Fibroblast of upper back skin (primary cell): ENCODE measurements at regions not wholly inside any gene's neighbourhood (a gene's known extent, or its start where the extent isn't known, plus 50 kb on each side); places are given as distances from the start of the nearest gene placed in this dataset.
A peak's percentile ranks its signal among the peaks of the same experiment; 100 is the strongest.

Experiments
- DNase-seq: peaks from one replicate; pipeline ENCODE4 v3.0.0-alpha.2; 2013

DNA sequence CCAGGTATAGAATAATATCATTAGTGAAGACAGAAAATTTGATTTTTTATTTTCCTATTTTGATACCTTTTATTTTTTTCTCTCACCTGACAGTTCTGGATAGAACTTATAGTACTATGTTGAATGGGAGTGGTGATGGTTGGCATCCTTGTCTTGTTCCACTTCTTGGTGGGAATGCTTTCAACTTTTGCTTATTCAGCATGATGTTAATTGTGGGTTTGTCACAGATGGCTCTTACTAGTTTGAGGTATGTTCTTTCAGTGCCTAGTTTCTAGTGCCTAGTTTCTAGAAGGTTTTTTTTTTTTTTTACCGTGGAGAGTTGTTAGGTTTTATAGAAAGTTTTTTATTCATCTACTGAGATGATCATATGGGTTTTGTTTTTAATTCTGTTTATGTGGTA lies 516.3 kb upstream of the NOVA1 start:
- DNase-seq, result no peak

DNA sequence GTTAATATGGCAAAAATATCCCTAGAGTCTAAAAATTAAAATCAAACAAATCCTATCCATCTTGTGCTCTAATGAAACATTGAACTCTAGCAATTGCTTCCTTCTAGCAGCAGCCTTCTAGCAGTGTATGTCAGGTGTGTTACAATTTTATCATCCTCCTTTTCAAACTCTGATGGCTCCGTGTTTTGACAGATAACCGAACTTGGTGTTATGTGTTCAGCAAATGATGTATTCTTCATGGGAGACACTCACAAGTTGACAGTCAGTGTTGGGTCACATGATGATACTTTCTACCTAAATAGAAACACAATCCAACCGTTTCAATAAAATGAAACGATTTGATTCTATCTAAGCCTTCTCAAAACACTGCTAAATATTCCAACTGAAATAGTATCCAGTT lies 525.3 kb upstream of the NOVA1 start:
- DNase-seq, result no peak

- DNase-seq, result no peak
Observed at GRCh38 chr14:27127838-27128237, 530.0 kb upstream of the NOVA1 start.

- no peak for DNase-seq
Observed at GRCh38 chr14:27134200-27134599, 536.4 kb upstream of the NOVA1 start.

DNA sequence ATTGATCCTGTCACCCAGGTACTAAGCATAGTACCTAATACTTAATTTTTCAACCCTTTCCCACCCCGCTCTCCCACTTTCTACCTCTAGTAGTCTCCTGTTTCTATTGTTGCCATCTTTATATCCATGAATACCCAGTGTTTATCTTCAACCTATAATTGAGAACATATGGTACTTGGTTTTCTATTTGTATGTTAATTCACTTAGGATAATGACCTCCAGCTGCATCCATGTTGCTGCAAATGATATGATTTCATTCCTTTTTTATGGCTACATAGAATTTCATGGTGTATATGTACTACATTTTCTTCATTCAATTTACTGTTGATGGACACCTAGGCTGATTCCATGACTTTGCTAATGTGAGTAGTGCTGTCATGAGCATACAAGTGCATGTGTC lies 547.3 kb upstream of the NOVA1 start:
- DNase-seq, result no peak

GRCh38 chr14:27148143-27148542 lies 550.3 kb upstream of the NOVA1 start:
- no peak for DNase-seq

- DNase-seq, result no peak
Observed at GRCh38 chr14:27164139-27164538, 566.3 kb upstream of the NOVA1 start.

- DNase-seq, result no peak
Observed at GRCh38 chr14:27175489-27175888, 577.7 kb upstream of the NOVA1 start.

DNA sequence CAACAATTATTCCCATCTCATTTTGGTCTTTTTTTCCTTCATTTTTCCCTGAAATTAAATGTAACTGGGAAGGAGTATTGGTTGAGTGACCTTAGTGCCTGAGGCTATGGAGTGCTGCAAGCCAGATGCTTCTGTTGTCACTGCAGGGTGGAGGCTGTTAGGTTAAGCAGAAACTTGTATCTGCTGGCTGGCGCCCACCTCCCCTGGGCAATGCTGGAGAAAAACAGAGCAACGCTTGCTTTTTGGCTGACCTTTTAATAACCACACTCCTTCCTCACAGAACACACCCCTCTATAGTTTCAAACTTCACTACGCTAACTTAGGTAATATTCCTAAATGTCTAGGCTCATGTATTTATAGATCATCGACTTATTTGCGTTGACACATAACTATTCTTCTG lies 583.5 kb upstream of the NOVA1 start:
- no peak for DNase-seq

- DNase-seq, result peak; percentile 50
Observed at GRCh38 chr14:27184427-27184826, 586.6 kb upstream of the NOVA1 start.

GRCh38 chr14:27186048-27186447 lies 588.2 kb upstream of the NOVA1 start:
- no peak for DNase-seq

- DNase-seq, result no peak
Observed at GRCh38 chr14:27187136-27187535, 589.3 kb upstream of the NOVA1 start.

DNA sequence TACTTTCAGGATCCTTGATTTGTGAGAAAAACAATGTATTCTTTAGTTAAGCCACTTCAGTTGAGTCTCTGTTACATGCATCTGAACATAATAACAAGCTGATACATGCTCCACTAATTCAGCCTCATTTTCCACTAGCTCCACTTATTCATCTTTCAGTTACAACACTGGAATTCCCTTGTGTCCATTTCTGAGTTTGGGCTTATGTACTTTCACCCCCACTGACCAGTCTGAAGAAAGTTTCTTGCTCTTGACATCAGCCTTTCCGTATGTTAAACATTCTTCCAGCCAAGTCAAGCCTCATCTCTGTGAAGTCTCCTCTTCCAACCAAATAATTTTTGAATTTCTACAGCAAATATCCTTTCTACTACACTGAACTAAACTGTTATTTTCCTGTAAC lies 592.5 kb upstream of the NOVA1 start:
- DNase-seq, result peak; percentile 44

DNA sequence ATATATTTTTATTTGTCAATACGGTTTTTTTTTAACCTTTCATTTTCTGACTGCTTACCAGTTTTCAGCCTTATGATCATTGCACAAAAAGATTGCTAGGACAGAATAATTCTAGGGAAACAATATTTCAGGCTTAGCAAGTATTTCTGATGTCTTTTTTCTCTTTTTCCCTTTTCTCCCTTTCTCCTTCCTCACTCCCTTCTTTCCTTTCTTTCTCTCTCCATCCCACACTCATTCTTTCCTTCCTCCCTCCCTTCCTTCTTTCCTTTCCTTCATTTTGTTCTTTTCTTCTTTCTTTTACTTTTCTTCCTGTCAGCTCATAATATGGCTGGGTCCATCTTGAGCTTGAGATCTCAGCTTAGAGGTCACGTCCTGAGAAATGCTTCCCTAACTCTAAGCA lies 601.4 kb upstream of the NOVA1 start:
- DNase-seq, result no peak

- no peak for DNase-seq
Observed at GRCh38 chr14:27205036-27205435, 607.2 kb upstream of the NOVA1 start.

DNA sequence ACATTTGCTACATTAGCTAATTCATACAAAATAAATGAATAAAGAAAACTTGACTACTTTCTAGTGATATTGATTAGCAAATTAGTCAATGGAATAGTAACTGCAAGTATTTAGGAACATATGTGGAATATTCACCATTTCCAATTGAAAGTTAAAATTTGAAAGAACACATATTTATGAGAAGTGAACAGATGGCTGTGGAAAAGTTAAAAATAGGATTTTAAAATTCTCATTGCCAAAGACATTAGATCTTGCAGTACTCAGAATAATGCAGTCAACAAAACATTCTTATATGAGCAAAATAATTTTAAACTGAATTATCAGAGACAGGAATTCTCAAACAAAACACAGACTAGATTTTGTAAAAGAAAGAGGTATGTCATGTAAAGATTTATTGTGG lies 613.9 kb upstream of the NOVA1 start:
- DNase-seq, result no peak

DNA sequence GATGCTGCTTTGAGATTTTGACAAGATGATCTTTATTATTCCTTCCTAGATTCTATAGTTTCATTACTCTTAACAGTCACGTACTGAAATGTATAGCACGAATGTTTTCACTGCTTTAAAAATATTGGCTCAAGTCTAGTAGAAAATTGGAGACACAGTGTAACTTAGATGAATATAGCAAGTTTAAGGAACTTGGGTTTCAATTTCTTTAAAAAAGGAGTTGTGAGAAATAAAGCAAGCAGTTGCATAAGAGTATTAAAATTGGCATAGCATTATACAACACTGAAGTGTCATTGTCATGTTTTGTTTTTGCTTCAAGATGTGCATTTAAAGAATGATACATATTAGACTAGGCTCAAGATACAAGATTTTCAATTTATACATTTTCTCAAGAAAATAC lies 624.8 kb upstream of the NOVA1 start:
- DNase-seq, result no peak

GRCh38 chr14:27223906-27224305 lies 626.1 kb upstream of the NOVA1 start:
- no peak for DNase-seq

DNA sequence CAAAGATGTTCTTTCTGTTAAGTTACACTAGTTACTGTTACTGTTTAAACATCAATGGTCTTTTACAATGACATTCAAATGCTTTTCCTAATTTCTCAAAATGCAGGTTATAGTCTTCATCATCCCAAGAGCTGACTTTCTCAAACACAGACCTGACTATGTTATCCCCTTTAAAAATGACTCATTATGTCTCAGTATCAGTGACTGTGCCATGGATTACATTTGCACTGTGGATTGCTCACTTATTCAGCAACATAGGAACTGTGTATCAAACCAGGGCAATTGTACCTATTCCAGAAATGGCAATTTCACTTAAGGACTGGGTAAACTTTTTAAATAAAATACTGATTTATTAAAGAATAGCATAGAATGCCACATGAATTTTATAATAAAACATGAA lies 630.2 kb upstream of the NOVA1 start:
- no peak for DNase-seq

GRCh38 chr14:27234331-27234730 lies 636.5 kb upstream of the NOVA1 start:
- no peak for DNase-seq

DNA sequence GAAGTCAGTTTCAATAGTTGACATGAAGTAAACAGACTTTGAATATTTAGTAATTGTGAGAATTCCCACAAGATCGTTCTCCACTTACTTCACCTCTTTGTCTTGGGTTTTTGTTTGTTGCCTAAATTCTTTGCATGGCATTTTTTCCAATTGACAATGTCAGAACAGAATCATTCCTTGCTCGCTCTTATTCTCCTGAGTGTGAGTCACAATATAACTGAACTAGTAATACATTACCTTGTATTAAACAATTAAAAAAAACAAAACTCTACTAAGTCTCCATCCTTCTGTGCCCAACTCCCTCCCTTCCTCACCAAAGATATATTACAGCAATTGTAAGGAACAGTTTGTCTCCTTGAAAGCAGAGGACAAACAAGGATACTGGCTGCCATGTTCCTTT lies 638.8 kb upstream of the NOVA1 start:
- no peak for DNase-seq

DNA sequence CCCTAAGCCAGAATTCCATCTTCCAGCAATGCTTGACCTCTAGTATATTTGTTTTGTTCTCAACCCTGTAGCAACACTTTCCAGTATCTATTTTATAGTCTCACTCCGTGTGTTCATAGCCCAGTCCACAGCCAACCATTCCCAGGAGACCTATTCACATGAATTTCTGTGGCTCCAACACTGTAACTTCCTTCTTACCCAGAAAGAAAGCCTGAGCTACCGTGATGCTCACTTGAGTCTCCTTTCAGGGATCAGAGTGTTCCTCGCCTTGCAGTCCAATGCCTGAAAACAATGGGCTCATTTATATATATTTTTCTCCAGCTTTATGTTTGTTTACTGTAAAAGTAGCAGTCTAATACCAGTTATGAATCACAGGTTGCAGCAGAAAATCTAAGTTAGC lies 645.0 kb upstream of the NOVA1 start:
- peak; percentile 30 for DNase-seq

DNA sequence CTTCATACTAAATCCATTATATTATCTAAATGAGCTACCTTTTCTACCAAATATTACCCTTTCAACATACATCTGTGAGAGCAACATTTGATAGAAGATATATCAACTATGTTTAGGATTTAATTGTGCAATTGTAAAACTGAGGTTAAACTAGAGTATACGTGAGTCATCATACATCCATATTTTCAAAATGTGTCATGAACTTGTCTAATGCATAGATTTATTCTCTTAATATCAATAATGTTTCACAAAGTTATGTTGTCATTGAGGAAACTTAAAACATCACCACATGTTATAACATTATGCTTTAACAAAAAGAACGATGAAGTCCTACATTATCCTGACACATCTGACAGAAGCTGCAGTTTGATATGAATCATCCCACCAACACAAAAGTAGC lies 645.5 kb upstream of the NOVA1 start:
- peak; percentile 50 for DNase-seq

DNA sequence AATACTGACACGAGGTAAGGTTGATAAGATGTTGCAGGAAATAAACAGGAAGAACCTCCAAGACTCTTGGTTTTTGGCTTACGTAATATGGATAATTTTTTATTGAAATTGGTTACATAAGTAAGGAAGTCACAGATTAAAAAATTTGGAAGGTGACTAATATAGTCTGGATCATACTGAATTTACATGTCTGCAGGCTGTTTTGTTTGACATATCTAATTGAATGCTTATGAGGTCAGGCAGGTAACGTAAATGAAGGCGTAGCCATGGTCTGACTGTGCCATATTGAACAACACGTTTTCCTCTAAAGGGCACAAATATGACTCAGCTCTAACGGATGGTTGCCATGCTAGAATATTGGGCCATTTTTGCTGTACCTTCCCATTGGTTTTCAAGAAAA lies 648.1 kb upstream of the NOVA1 start:
- DNase-seq, result no peak

DNA sequence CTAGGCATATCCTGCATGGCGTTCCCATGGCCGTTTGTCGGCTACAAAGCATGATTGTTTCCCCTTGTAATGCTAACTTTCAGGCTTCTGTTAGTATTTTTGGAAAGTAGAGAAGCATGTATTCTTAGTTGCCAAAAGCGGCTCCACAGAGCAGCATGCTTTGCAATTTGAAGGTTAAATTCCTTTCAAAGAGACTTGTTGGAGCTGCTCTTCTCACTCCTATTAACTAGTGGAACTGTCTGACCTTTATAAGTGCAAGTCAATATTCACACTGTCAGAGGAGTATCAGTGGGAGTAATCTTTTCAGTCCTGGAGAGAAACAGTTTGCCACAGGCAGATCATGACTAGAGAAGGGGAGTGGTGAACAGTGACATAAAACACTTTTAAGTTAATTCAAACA lies 656.1 kb upstream of the NOVA1 start:
- no peak for DNase-seq

DNA sequence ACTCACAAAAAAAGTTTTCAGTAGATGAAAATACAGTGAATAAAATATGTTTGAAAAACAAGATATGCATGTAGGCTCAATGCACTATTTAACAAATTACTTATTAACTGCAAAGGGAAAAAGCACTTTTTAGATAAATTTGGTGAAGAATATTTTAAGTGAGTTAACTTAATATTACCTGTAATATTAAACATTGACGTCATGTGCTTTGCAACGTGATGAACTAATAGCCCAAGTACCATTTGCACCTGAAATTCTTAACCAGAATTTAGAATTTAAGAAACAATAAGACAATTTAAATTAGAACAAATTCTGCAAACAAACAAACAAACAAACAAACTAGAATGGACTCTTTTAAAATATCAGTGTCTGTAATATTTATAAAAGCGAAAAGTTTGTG lies 659.0 kb upstream of the NOVA1 start:
- no peak for DNase-seq
